ENCODE measurements at regions not wholly inside any gene's neighbourhood (a gene's known extent, or its start where the extent isn't known, plus 50 kb on each side); places are given as distances from the start of the nearest gene placed in this dataset.

DNA sequence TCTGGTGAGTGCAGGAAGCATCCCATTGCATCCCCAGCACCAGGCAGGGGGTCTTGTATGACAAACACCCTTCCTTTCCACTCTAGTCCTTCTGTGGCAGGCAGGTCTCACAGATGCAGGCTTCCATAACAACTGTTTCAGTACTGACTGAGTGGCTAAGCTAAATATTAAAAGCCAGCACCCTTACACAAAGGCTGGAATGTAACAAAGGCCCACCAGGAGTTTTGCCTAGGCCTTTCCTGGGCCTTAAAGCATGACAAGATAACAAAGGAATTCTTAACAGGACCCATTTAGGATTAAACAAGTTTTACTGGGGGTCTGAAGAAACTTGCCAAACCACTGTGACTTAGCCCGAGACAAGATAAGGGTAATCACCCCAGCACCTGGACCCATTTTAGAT lies 228.9 kb upstream of the RPL38 start:
- TF ChIP-seq POLR2A (IDR thresholded peaks at IDR 0.05): no peak
- TF ChIP-seq, protein P1, sequence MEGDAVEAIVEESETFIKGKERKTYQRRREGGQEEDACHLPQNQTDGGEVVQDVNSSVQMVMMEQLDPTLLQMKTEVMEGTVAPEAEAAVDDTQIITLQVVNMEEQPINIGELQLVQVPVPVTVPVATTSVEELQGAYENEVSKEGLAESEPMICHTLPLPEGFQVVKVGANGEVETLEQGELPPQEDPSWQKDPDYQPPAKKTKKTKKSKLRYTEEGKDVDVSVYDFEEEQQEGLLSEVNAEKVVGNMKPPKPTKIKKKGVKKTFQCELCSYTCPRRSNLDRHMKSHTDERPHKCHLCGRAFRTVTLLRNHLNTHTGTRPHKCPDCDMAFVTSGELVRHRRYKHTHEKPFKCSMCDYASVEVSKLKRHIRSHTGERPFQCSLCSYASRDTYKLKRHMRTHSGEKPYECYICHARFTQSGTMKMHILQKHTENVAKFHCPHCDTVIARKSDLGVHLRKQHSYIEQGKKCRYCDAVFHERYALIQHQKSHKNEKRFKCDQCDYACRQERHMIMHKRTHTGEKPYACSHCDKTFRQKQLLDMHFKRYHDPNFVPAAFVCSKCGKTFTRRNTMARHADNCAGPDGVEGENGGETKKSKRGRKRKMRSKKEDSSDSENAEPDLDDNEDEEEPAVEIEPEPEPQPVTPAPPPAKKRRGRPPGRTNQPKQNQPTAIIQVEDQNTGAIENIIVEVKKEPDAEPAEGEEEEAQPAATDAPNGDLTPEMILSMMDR (IDR thresholded peaks at IDR 0.05): no peak
- no peak for TF ChIP-seq EP300 (IDR thresholded peaks at IDR 0.05; ENCODE audit: low read depth)
- TF ChIP-seq POLR2AphosphoS5 (IDR thresholded peaks at IDR 0.05): no peak

All from transverse colon (tissue), 4 donors.